ENCODE measurements at regions not wholly inside any gene's neighbourhood (a gene's known extent, or its start where the extent isn't known, plus 50 kb on each side); places are given as distances from the start of the nearest gene placed in this dataset.

GRCh38 chr5:15082096-15082495, 210.5 kb upstream of the ANKH start:
- DNase-seq, result no peak

DNA sequence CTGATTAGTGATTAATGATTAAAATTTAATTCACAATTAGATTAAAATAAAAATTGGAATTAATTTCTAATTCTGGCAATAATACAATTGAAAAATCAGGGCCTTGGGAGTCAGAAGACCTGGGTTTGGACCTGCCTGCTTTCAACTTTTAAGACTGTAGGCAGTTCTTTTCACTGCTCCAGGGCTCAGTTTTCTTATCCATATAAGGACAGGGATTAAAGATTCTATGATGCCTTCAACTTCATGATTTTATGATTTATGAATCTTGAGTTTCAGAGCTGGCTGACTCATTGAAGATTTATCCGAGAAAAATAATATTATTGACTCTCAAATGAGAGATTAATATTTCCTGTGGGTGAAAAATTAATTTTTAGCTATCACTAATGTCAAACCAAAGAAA, 208.6 kb upstream of the ANKH start:
- DNase-seq, result no peak

DNA sequence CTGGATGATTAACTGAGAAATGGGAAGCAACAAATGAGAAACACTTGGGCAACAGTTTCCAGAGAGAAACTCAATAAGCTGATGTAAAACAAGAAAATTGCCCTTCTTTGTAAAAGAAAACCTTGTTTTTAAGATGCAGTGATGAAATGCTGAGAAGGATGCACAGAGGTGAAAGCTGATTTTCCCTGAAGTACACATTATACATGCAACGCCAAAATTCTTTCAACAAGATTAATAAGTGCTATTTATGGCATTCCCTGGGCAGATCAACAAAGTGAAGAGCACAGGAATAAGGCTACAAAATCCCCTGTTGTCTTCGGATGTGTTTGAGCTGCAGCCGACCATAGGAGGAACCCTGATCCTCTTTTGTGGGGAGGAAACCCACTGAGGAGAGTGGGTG, 208.0 kb upstream of the ANKH start:
- no peak for DNase-seq

DNA sequence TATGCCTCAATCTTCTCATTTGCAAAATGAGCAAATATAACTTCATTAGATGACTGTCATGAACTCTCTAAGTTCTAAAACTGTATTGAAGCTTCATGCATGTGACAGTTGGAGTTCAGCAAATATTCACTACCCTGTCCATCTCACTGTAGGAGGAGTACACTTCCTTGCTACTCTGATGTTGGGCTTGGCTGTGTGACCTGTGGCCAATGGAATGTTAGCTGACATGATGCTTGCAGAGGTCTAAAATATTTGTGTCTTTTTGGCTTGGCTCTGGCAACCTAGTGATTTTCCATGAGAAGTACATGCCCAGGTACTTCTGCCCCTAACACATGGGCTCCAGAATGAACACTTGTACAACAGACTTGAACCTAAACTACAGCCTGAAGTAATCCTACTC, 203.1 kb upstream of the ANKH start:
- DNase-seq, result no peak

DNA sequence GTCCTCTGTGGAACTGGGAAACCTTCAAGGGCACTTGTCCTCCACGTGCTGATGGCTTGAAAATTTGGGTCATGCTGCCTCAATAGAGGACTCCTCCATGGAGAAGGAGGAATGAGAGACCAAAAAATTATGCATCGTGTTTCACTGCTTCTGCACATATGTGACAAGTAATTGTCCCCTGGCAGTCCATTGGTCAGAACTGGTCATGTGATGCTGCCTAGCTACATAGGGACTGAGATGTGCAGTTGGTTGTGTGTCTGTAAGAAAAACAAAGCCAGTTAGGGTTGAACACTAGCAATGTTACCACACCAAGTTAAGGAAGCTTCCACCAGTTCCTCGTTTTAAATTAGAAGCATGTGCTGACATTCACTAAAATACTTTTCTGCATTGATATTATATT, 201.9 kb upstream of the ANKH start:
- DNase-seq, result no peak

GRCh38 chr5:15070907-15071306, 199.3 kb upstream of the ANKH start:
- DNase-seq, result no peak

DNA sequence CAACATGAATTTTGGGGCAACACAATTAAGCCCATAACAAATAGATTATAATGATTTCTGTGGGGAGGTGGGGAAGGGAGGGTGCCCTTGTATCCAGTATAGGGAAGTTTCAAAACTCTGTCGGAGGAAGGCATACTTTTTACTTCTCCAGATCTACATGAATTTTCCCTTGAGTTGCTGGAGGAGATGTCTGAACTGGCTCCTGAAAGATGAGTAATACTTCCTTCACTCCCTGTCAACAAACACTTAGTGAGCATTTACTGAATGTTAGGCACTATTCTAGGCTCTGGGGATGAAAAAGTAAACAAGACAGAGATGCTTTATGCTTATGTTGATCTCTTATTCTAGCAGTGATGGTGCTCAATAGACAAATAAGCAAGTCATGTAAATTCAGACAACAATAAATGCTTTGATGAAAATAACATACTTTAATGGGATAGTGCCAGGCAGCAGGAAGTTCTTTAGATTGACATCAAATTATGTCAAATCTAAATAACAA, 197.9 kb upstream of the ANKH start:
- DNase-seq, result no peak

DNA sequence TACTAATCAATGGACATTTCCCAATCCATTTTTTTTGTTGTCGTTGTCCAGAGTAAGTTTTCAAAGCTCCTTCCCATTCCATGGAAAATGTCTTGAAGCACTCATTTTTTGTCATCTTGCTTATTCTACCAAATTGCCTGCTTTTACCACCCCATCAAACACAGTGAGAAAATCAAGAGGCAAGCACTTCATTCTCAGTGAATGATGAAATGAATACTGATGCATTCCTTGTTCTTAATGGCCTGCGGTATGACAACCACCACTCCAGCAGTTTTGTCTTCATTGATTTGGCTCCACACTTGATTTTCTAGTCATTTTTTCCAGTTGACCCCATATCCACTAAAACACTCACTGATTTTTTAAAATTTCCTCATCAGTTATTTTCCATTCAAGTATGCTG, 193.5 kb upstream of the ANKH start:
- no peak for DNase-seq

- DNase-seq, result no peak
Observed at GRCh38 chr5:15064396-15064795, 192.8 kb upstream of the ANKH start.

- DNase-seq, result no peak
Observed at GRCh38 chr5:15056988-15057592, 185.5 kb upstream of the ANKH start.

DNA sequence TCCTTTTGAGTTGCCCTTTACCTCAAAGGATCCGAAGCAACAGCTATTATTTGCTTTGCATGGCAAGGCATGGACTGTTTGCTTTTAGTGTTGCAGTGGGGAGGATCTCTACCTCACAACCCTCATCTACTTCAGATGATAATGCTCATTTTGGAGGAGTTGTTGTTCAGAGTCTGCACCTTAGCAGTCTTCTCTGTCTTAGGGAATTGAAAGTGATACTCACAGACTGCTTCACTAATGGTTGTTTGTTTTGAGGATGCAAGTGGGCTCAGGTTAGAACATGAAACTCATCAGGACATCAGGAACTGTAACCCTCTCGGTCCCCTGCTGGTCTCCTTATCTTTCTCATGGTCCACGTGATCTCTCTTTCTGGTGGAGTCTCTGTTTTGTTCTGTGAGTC, 172.9 kb upstream of the ANKH start:
- no peak for DNase-seq

DNA sequence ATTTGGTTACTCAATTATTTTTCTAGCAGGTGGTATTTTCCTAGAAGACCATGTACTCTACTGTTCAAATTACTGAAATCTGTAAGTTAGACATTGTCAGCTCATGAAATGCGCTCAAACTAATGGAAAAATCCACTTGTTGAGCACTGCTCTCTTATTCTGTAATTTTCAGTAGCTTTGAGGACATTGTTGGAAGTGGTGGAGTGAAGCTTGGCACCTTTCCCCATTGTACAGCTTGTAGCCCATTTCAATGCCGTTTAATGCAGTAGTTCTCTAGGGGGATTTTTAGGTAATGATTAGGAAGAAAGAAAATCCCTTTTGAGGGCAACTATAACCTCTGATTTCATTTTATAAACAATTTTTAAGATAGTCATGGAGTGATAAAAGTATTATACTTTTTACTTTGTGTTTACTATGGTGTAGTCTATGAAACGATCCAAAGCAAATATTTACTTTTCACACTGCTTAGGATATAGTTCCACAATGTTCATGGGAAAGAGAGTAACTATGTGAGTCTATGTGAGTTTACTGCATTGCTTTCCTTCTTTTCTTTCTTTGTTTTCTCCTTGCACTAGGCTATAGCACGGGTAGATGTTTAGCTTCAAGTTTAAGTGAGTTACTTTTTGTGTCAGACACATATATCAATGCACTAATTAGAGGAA, 165.8 kb upstream of the ANKH start:
- no peak for DNase-seq

DNA sequence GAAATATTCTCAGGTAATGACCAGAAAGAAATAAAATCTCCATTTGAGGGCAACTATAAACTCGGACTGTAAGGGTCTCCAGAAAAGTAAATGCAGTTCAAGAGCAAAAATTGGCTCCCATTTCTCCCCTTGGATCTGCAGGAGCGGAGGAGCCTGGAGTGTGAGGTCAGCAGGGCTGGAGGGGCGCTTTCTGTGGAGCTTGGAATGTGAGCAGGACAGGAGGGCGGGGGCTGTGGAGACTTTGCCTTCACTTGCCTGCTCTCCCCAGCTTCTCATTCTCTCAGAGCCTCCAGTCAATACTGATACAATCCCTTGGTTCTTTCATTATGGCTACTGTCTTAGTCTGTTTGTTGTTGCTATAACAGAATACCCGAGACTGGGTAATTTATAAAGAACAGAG, 162.8 kb upstream of the ANKH start:
- DNase-seq, result no peak

GRCh38 chr5:15031180-15031579, 159.6 kb upstream of the ANKH start:
- no peak for DNase-seq

DNA sequence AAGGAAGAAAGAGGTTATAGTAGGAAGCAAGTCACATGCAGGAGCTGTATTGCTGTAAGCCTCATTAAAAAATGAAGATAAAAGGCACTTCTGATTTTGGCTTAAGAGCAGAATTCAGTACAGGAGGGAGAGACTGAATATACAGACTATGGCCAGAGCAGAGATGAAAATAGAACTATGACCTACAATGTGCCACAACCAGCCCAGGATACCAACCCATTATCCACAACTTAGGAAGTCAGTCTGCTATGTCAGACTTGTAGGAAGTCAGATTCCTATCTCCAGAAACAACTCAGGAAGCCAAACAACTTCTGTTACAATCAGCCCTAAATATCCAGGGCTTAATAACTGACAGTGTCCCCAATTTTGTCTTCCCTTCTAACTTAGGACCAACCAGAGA, 156.2 kb upstream of the ANKH start:
- no peak for DNase-seq

DNA sequence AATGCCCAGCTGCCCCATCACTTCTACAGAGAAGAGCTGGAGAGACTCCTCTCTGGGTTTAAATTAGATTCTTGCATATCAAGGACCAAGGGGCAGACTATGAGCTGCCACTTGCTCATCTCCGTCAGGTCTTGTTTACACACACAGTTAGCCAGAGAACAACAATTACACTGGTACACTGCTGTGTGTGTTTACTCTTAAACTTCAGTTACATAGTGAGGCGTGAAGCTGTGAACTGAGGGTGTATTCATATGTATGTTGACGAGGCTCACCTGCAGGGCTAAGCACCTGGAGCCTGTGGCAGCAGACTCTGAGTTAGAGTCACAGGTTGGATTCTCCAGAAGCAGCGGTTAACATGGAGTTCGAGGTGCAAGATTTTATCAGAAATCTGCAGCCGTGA, 155.4 kb upstream of the ANKH start:
- no peak for DNase-seq

DNA sequence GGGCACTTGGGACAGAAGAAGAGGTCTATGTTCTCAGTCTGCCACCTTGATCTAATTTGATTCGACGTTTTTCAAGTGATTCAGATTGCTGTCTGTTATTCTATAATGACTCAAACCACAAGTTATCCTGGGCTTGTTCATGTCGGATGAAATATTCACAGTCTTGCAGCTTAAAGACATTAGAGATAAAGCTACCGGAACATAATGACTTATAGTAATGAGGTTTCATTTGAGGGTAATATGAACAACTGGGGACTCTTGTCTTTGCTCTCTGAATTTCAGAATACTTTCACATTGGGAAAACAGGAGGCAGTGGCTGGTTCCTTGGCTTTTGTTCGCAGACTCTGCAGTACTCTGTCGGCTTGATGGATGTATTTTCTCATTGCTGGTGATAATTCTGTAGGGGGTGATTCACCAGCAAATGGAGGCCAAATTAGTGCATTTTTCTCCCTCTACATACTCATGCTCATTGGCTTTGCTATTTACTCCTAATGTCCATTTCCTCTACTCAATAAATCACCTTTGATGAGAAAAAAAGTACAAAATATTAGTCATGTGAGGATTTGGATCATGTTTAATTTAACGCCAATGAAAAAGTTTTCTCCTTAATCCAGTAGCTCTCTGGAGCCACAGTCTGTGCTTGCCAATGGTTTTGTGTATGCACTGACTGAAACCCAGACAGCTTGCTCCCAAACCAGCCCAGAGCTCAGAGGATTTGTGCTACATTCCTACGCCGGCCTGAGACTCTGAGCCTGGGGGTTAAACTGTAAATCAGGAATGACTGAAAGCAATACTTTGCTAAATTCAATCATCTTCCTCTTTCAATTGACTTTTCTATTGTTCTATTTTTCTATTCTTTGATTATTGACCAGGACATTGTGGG, 154.7 kb upstream of the ANKH start:
- no peak for DNase-seq

- DNase-seq, result no peak
Observed at GRCh38 chr5:15023846-15024245, 152.3 kb upstream of the ANKH start.

DNA sequence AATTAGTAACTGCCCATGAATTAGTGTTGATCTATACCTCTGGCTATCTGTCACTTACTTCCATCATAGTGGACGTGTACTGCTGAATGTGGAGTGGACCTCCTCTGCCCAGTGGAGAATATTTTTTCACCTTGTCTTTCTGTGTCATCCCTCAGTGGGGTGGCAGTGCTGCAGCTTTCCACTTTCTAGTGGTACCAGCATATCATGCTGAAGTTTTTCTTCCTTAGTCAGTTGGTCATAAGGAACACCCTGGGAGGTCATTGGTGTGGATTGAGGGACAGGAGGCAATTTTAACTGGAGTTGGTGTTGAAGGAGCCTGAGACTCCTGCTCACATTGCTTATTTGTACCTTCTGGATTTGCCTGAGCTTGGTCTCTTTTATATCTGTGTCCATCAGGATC, 151.7 kb upstream of the ANKH start:
- DNase-seq, result no peak

- no peak for DNase-seq
Observed at GRCh38 chr5:15021266-15022046, 149.9 kb upstream of the ANKH start.

- no peak for DNase-seq
Observed at GRCh38 chr5:15020736-15021135, 149.2 kb upstream of the ANKH start.

GRCh38 chr5:15014809-15015208, 143.2 kb upstream of the ANKH start:
- no peak for DNase-seq
